HG03521 (cell line): ENCODE measurements at regions not wholly inside any gene's neighbourhood (a gene's known extent, or its start where the extent isn't known, plus 50 kb on each side); places are given as distances from the start of the nearest gene placed in this dataset.
"Not testable (repeated sequence)": the region's sequence is repeated elsewhere in the genome, so short reads cannot be mapped to it uniquely, and the experiment has no call there.

ENCODE experiments used
- ATAC-seq: cut with Tn5 transposase; IDR thresholded peaks from one replicate; pipeline ENCODE4 v1.9.1; 2021; ENCODE audit warnings: mild to moderate bottlenecking, moderate library complexity; ENCODE audit not compliant: unreplicated experiment

GRCh38 chr16:31718998-31719397, 154.6 kb upstream of the ZNF267 start:
- ATAC-seq, result no peak

- ATAC-seq, result no peak
Observed at GRCh38 chr16:31727553-31727952, 146.1 kb upstream of the ZNF267 start.

GRCh38 chr16:31734265-31734664, 139.3 kb upstream of the ZNF267 start:
- ATAC-seq, result no peak

GRCh38 chr16:31745098-31745497, 128.5 kb upstream of the ZNF267 start:
- ATAC-seq, result not testable (repeated sequence)

- no peak for ATAC-seq
Observed at GRCh38 chr16:31745900-31746299, 127.7 kb upstream of the ZNF267 start.

GRCh38 chr16:31754998-31755615, 118.5 kb upstream of the ZNF267 start:
- no peak for ATAC-seq

- no peak for ATAC-seq
Observed at GRCh38 chr16:31764103-31764502, 109.5 kb upstream of the ZNF267 start.

GRCh38 chr16:31767267-31767666, 106.3 kb upstream of the ZNF267 start:
- ATAC-seq, result no peak

GRCh38 chr16:31780342-31780741, 93.3 kb upstream of the ZNF267 start:
- no peak for ATAC-seq

- ATAC-seq, result no peak
Observed at GRCh38 chr16:31785126-31785525, 88.5 kb upstream of the ZNF267 start.

GRCh38 chr16:31807086-31807485, 66.5 kb upstream of the ZNF267 start:
- no peak for ATAC-seq

- no peak for ATAC-seq
Observed at GRCh38 chr16:31810863-31811262, 62.7 kb upstream of the ZNF267 start.

GRCh38 chr16:31816141-31816540, 57.5 kb upstream of the ZNF267 start:
- not testable (repeated sequence) for ATAC-seq

GRCh38 chr16:31819386-31819785, 54.2 kb upstream of the ZNF267 start:
- ATAC-seq, result no peak

- no peak for ATAC-seq
Observed at GRCh38 chr16:31819948-31820347, 53.7 kb upstream of the ZNF267 start.
